BLaER1 treated with 17β-estradiol and CSF1 and Interleukin-3, amounts not matched to agents 10 nM and 100 nM (cell line): ENCODE measurements at regions not wholly inside any gene's neighbourhood (a gene's known extent, or its start where the extent isn't known, plus 50 kb on each side); places are given as distances from the start of the nearest gene placed in this dataset.
"Not testable (repeated sequence)": the region's sequence is repeated elsewhere in the genome, so short reads cannot be mapped to it uniquely, and the experiment has no call there.

ENCODE experiments used
- H3K27ac ChIP-seq, 11 experiments: shearing (Covaris generic); formaldehyde crosslinking; 2 replicates each; pipeline ENCODE4 v1.8.1; 2022
- H3K27me3 ChIP-seq, 11 experiments: shearing (Covaris generic); formaldehyde crosslinking; 2 replicates each; pipeline ENCODE4 v1.8.1; 2022
- H3K36me3 ChIP-seq, 11 experiments: shearing (Covaris generic); formaldehyde crosslinking; 2 replicates each; pipeline ENCODE4 v1.8.1; 2022
- H3K4me1 ChIP-seq, 10 experiments: shearing (Covaris generic); formaldehyde crosslinking; 2 replicates each; pipeline ENCODE4 v1.8.1; 2022
- H3K4me2 ChIP-seq, 11 experiments: shearing (Covaris generic); formaldehyde crosslinking; 2 replicates each; pipeline ENCODE4 v1.8.1; 2022
- H3K4me3 ChIP-seq, 10 experiments: shearing (Covaris generic); formaldehyde crosslinking; 2 replicates each; pipeline ENCODE4 v1.8.1; 2022
- H3K9ac ChIP-seq, 11 experiments: shearing (Covaris generic); formaldehyde crosslinking; 2 replicates each; pipeline ENCODE4 v1.8.1; 2022
- H3K9me3 ChIP-seq, 11 experiments: shearing (Covaris generic); formaldehyde crosslinking; replicated peaks in 1 of 11; 2 replicates each; pipeline ENCODE4 v1.8.1; 2022
- H4K20me1 ChIP-seq, 11 experiments: shearing (Covaris generic); formaldehyde crosslinking; 2 replicates each; pipeline ENCODE4 v1.8.1; 2022
- Cebpa-rat ChIP-seq, 11 experiments: shearing (Covaris generic); IDR thresholded peaks; 2 replicates each; pipeline ENCODE4 v1.8.1; 2022

GRCh38 chr11:13145461-13145860 is 132.1 kb upstream of the BMAL1 start:
- no peaks in the 10 kb centered on the region for H4K20me1 ChIP-seq
- peaks cover 0 to 3% (median 0%) of the 10 kb centered on the region in 11 experiments; a peak in 1 of 22 replicates for H3K27me3 ChIP-seq
- H3K9ac ChIP-seq: no peak overlapping the region
- no peak for TF ChIP-seq Cebpa-rat (IDR thresholded peaks at IDR 0.05)
- no peak overlapping the region for H3K4me3 ChIP-seq
- H3K27ac ChIP-seq: no peak overlapping the region
- H3K4me2 ChIP-seq: peak overlapping the region in 2 of 11 experiments; percentile 25 to 26; a peak in 1 of 22 replicates
- no peaks in the 10 kb centered on the region for H3K9me3 ChIP-seq
- H3K36me3 ChIP-seq: no peaks in the 10 kb centered on the region
- H3K4me1 ChIP-seq: peaks cover 2 to 22% (median 12%) of the 10 kb centered on the region in 10 experiments; a peak in 18 of 20 replicates

- H3K4me2 ChIP-seq: no peak overlapping the region
- H3K27ac ChIP-seq: no peak overlapping the region
- H3K36me3 ChIP-seq: no peaks in the 10 kb centered on the region
- H3K27me3 ChIP-seq: no peaks in the 10 kb centered on the region
- no peak for TF ChIP-seq Cebpa-rat (IDR thresholded peaks at IDR 0.05)
- H3K9me3 ChIP-seq: peaks cover 0 to 7% (median 2%) of the 10 kb centered on the region in 11 experiments; a peak in 5 of 22 replicates
- no peaks in the 10 kb centered on the region for H4K20me1 ChIP-seq
- H3K9ac ChIP-seq: no peak overlapping the region
- H3K4me1 ChIP-seq: peaks cover 0 to 19% (median 0%) of the 10 kb centered on the region in 10 experiments; a peak in 3 of 20 replicates
- H3K4me3 ChIP-seq: no peak overlapping the region
Observed at GRCh38 chr11:13149991-13150390, 127.6 kb upstream of the BMAL1 start.

- no peak overlapping the region for H3K4me3 ChIP-seq
- no peaks in the 10 kb centered on the region for H3K27me3 ChIP-seq
- no peak for TF ChIP-seq Cebpa-rat (IDR thresholded peaks at IDR 0.05)
- no peaks in the 10 kb centered on the region for H3K36me3 ChIP-seq
- peaks cover 1 to 12% (median 7%) of the 10 kb centered on the region in 11 experiments; a peak in 19 of 22 replicates for H3K9me3 ChIP-seq
- H3K4me1 ChIP-seq: peaks cover 0 to 17% (median 0%) of the 10 kb centered on the region in 10 experiments; a peak in 3 of 20 replicates
- H3K9ac ChIP-seq: no peak overlapping the region
- no peak overlapping the region for H3K4me2 ChIP-seq
- no peaks in the 10 kb centered on the region for H4K20me1 ChIP-seq
- no peak overlapping the region for H3K27ac ChIP-seq
Observed at GRCh38 chr11:13150487-13150886, 127.1 kb upstream of the BMAL1 start.

DNA sequence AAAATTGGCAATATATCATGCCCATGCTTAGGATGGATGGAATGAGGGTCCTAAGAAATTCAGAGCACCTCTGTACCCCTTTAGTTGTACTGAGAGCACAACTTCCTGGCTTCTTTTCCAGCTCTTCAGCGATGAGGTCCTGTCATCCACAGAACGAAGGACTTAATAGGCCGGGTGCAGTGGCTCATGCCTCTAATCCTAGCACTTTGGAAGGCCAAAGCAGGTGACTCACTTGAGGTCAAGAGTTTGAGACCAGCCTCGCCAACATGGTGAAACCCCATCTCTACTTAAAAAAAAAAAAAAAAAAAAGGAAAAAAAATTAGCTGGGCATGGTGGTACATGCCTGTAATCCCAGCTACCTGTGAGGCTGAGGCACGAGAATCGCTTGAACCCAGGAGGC is 125.3 kb upstream of the BMAL1 start:
- no peak overlapping the region for H3K27ac ChIP-seq
- TF ChIP-seq Cebpa-rat (IDR thresholded peaks at IDR 0.05): no peak

GRCh38 chr11:13152736-13153541 is 124.7 kb upstream of the BMAL1 start:
- H3K27me3 ChIP-seq: no peaks in the 10 kb centered on the region
- H3K9me3 ChIP-seq: peaks cover 10 to 30% (median 22%) of the 10 kb centered on the region in 11 experiments; a peak in 21 of 22 replicates
- H3K4me3 ChIP-seq: no peak overlapping the region
- TF ChIP-seq Cebpa-rat (IDR thresholded peaks at IDR 0.05): no peak
- H3K4me1 ChIP-seq: peaks cover 0 to 13% (median 0%) of the 10 kb centered on the region in 10 experiments; a peak in 1 of 20 replicates
- no peak overlapping the region for H3K27ac ChIP-seq
- no peak overlapping the region for H3K4me2 ChIP-seq
- no peak overlapping the region for H3K9ac ChIP-seq
- no peaks in the 10 kb centered on the region for H4K20me1 ChIP-seq
- no peaks in the 10 kb centered on the region for H3K36me3 ChIP-seq

More for the DNA sequence above, 125.3 kb upstream of the BMAL1 start:
- Histone ChIP-seq H3K36me3 (no peaks in the 10 kb centered on the region), H3K4me1 (peaks cover 0 to 13% (median 0%) of the 10 kb centered on the region in 10 experiments; a peak in 1 of 20 replicates), H4K20me1 (no peaks in the 10 kb centered on the region), H3K4me2 (no peak overlapping the region), H3K4me3 (no peak overlapping the region), H3K9me3 (peaks cover 10 to 30% (median 22%) of the 10 kb centered on the region in 11 experiments; a peak in 21 of 22 replicates), H3K9ac (no peak overlapping the region), H3K27me3 (no peaks in the 10 kb centered on the region)

- not testable (repeated sequence) for H3K27ac ChIP-seq, H3K4me3 ChIP-seq, H3K36me3 ChIP-seq, H3K4me2 ChIP-seq, H3K9ac ChIP-seq, H4K20me1 ChIP-seq, H3K27me3 ChIP-seq
- Histone ChIP-seq H3K9me3 (peaks cover 10 to 30% (median 24%) of the 10 kb centered on the region in 11 experiments; a peak in 21 of 22 replicates), H3K4me1 (peaks cover 0 to 13% (median 0%) of the 10 kb centered on the region in 10 experiments; a peak in 1 of 20 replicates)
Observed at GRCh38 chr11:13154374-13154773, 123.2 kb upstream of the BMAL1 start.

GRCh38 chr11:13160346-13160745 is 117.2 kb upstream of the BMAL1 start:
- Histone ChIP-seq H3K36me3 (no peaks in the 10 kb centered on the region), H3K27ac (no peak overlapping the region), H3K27me3 (no peaks in the 10 kb centered on the region), H3K4me2 (no peak overlapping the region), H4K20me1 (no peaks in the 10 kb centered on the region), H3K4me1 (no peaks in the 10 kb centered on the region), H3K4me3 (no peak overlapping the region), H3K9me3 (peaks cover 10 to 23% (median 17%) of the 10 kb centered on the region in 11 experiments; a peak in 21 of 22 replicates), H3K9ac (no peak overlapping the region)
- no peak for TF ChIP-seq Cebpa-rat (IDR thresholded peaks at IDR 0.05)

DNA sequence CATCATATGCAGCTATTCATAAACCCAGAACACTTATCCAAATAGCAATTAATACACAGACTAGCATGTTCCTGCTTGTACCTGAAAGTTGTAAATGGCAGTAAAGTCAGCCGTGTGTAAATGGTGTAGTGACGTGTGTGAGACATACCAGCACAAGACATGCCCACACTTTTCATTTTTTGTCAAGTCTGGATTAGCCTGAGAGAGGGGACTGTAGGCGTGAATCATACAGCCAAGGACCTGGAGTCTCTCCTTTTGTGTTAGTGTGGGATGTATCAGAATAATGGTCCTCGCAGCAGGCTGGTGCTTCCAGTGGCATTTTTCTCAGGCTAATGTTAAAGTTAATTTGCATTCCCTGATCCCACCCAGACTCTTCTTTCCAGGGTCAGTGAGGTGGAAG is 116.8 kb upstream of the BMAL1 start:
- H3K4me2 ChIP-seq: no peak overlapping the region
- peaks cover 5 to 19% (median 13%) of the 10 kb centered on the region in 11 experiments; a peak in 20 of 22 replicates for H3K9me3 ChIP-seq
- H3K4me1 ChIP-seq: no peaks in the 10 kb centered on the region
- no peaks in the 10 kb centered on the region for H4K20me1 ChIP-seq
- H3K27ac ChIP-seq: no peak overlapping the region
- H3K27me3 ChIP-seq: no peaks in the 10 kb centered on the region
- H3K9ac ChIP-seq: no peak overlapping the region
- no peaks in the 10 kb centered on the region for H3K36me3 ChIP-seq
- no peak overlapping the region for H3K4me3 ChIP-seq
- no peak for TF ChIP-seq Cebpa-rat (IDR thresholded peaks at IDR 0.05)

DNA sequence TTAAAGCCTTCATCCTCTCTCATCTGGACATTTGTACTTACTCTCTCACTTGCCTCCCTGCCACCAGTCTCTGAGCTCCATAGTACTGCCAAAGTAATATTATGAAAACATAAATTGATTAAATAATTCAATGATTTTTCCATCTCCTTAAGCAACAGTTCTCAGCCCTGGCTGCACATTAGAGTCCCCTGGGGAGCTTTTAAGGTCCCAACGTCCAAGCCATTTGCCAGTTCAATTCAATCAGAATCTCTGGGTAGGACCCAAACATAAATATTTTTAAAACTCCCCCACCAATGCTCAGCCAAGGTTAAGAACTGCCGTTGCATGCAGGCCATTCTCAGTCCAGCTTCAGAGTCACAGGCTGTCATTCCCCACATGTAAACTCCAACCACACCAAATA is 114.4 kb upstream of the BMAL1 start:
- Histone ChIP-seq H3K4me1 (no peaks in the 10 kb centered on the region), H3K27me3 (no peaks in the 10 kb centered on the region), H3K4me2 (no peak overlapping the region), H3K9me3 (0 out of 22 replicates have a peak, but pooled peaks cover 0 to 5% (median 0%) of the 10 kb centered on the region in 11 experiments), H3K4me3 (no peak overlapping the region), H3K36me3 (no peaks in the 10 kb centered on the region), H3K27ac (no peak overlapping the region), H3K9ac (no peak overlapping the region), H4K20me1 (no peaks in the 10 kb centered on the region)
- no peak for TF ChIP-seq Cebpa-rat (IDR thresholded peaks at IDR 0.05)
